Endothelial cell of umbilical vein (primary cell): ENCODE measurements at regions not wholly inside any gene's neighbourhood (a gene's known extent, or its start where the extent isn't known, plus 50 kb on each side); places are given as distances from the start of the nearest gene placed in this dataset.

Source experiments
- BruUV-seq: library from RNA; stranded (reverse); fragments of 400-500 nt; replicated peaks from 2 replicates; lab custom pipeline; 2021; lab: Mats Ljungman, UMichigan
- CTCF ChIA-PET: fragments of 300-600, 350-600 bp; sonication (Branson Sonifier 250); formaldehyde crosslinking; loops from one replicate; lab custom pipeline; 2021; ENCODE audit warnings: antibody characterized with exemption, inconsistent platforms; lab: Charles Lee
- POLR2A ChIA-PET: fragments of 300-600, 350-600 bp; sonication (Branson Sonifier 250); formaldehyde crosslinking; loops from one replicate; lab custom pipeline; 2021; ENCODE audit warnings: antibody characterized with exemption, inconsistent platforms; lab: Charles Lee
- DNase-seq: peaks from one replicate; pipeline ENCODE4 v3.0.0-alpha.2; 2011; ENCODE audit warnings: low read depth, low spot score
- FAIRE-seq: peaks from 2 replicates; lab custom pipeline; 2011; peaks lifted over from hg19 to GRCh38; lab: Jason Lieb, UNC
- H2AFZ ChIP-seq: 2 replicates; pipeline ENCODE4 v1.6.0; 2012; ENCODE audit warnings: low read depth, low read length, control low read depth, inconsistent platforms
- H3K27ac ChIP-seq: 2 replicates; pipeline ENCODE4 v1.5.1; 2011; ENCODE audit warnings: low read depth, mild to moderate bottlenecking, control low read depth, low read length, moderate library complexity; ENCODE audit not compliant: insufficient read depth
- H3K27me3 ChIP-seq, 2 experiments: 2 replicates each; pipeline versions ENCODE4 v1.6.0 to v1.6.1; 2011; ENCODE audit warnings: low read length in 2 of 2, mixed read lengths in 1 of 2; ENCODE audit not compliant: control insufficient read depth in 2 of 2, insufficient read depth in 2 of 2
- H3K36me3 ChIP-seq, 2 experiments: 2 replicates in 1 of 2; 3 replicates in 1 of 2; pipeline ENCODE4 v1.5.1; 2011; ENCODE audit warnings: low read length in 2 of 2, mild to moderate bottlenecking in 1 of 2, moderate library complexity in 1 of 2; ENCODE audit not compliant: control insufficient read depth in 2 of 2, insufficient read depth in 2 of 2; ENCODE audit errors: extremely low read depth in 1 of 2
- H3K4me1 ChIP-seq: 3 replicates; pipeline ENCODE4 v1.5.1; 2011; ENCODE audit warnings: mild to moderate bottlenecking, low read length; ENCODE audit not compliant: control insufficient read depth, insufficient read depth; ENCODE audit errors: extremely low read depth
- H3K4me2 ChIP-seq: 2 replicates; pipeline ENCODE4 v1.6.1; 2011; ENCODE audit warnings: low read length, control low read depth, mixed read lengths; ENCODE audit not compliant: insufficient read depth
- H3K4me3 ChIP-seq, 3 experiments: fragments of 200-600 bp in 1 of 3; sonication (generic), shearing (Covaris generic) in 1 of 3; replicated peaks in 1 of 3; 2 replicates each; pipeline ENCODE4 v1.5.1; 2011 to 2016; ENCODE audit warnings: control low read depth in 3 of 3, low read length in 3 of 3, mild to moderate bottlenecking in 2 of 3, inconsistent platforms in 1 of 3, low read depth in 1 of 3, moderate library complexity in 1 of 3; ENCODE audit not compliant: insufficient read depth in 1 of 3
- H3K79me2 ChIP-seq: 2 replicates; pipeline ENCODE4 v1.6.0; 2012; ENCODE audit warnings: low read length, inconsistent platforms; ENCODE audit not compliant: control insufficient read depth, insufficient read depth
- H3K9ac ChIP-seq: replicated peaks from 2 replicates; pipeline ENCODE3; 2011; ENCODE audit warnings: low read length, control low read depth; ENCODE audit not compliant: insufficient read depth; ENCODE audit errors: extremely low read depth
- H3K9me1 ChIP-seq: replicated peaks from 3 replicates; pipeline ENCODE4 v1.6.0; 2011; ENCODE audit warnings: mild to moderate bottlenecking, low read length; ENCODE audit not compliant: control insufficient read depth, insufficient read depth; ENCODE audit errors: extremely low read depth
- H3K9me3 ChIP-seq: replicated peaks from 2 replicates; pipeline ENCODE4 v1.5.1; 2012; ENCODE audit warnings: low read length, inconsistent platforms; ENCODE audit not compliant: control insufficient read depth, insufficient read depth
- H4K20me1 ChIP-seq: replicated peaks from 2 replicates; pipeline ENCODE3; 2011; ENCODE audit warnings: mild to moderate bottlenecking, low read length; ENCODE audit not compliant: control insufficient read depth, insufficient read depth; ENCODE audit errors: extremely low read depth
- CTCF ChIP-seq, 2 donors: IDR thresholded peaks; 1 replicate in 1 of 2; 2 replicates in 1 of 2; pipeline ENCODE4 v1.5.1; 2011; ENCODE audit warnings: low read length in 2 of 2, mild to moderate bottlenecking in 2 of 2, moderate library complexity in 2 of 2, control low read depth in 1 of 2, inconsistent platforms in 1 of 2, low read depth in 1 of 2; ENCODE audit not compliant: insufficient read depth in 1 of 2; ENCODE audit errors: extremely low read depth in 1 of 2
- EZH2 ChIP-seq: IDR thresholded peaks from 2 replicates; pipeline ENCODE4 v1.6.1; 2012; ENCODE audit warnings: borderline replicate concordance, low read depth, mild to moderate bottlenecking, moderate library complexity, low read length, inconsistent platforms; ENCODE audit not compliant: severe bottlenecking
- FOS ChIP-seq: IDR thresholded peaks from 2 replicates; pipeline ENCODE4 v1.6.1; 2011; ENCODE audit warnings: mild to moderate bottlenecking, low read length, moderate library complexity, borderline replicate concordance; ENCODE audit not compliant: insufficient read depth
- GATA2 ChIP-seq: IDR thresholded peaks from 2 replicates; pipeline ENCODE4 v1.7.0; 2011; ENCODE audit warnings: low read depth, mild to moderate bottlenecking, moderate library complexity, mixed read lengths, low read length; ENCODE audit not compliant: insufficient read length, insufficient read depth
- JUN ChIP-seq: IDR thresholded peaks from 2 replicates; pipeline ENCODE4 v1.6.1; 2011; ENCODE audit warnings: borderline replicate concordance, low read depth; ENCODE audit not compliant: insufficient read length, insufficient read depth
- MAX ChIP-seq: IDR thresholded peaks from 2 replicates; pipeline ENCODE4 v1.6.1; 2011; ENCODE audit not compliant: insufficient read depth, insufficient read length
- MYC ChIP-seq: IDR thresholded peaks from one replicate; pipeline ENCODE4 v1.6.1; 2011; ENCODE audit warnings: mild to moderate bottlenecking, low read depth, low read length
- POLR2A ChIP-seq: IDR thresholded peaks from 2 replicates; pipeline ENCODE4 v1.6.1; 2012; ENCODE audit warnings: low read depth, mild to moderate bottlenecking, control low read depth, low read length
- POLR2AphosphoS5 ChIP-seq: IDR thresholded peaks from 2 replicates; pipeline ENCODE4 v1.6.1; 2012; ENCODE audit warnings: low read depth, mild to moderate bottlenecking, control low read depth, low read length, moderate library complexity; ENCODE audit not compliant: insufficient read depth
- dilution Hi-C: fragments of 300-500 bp; cut with MboI; formaldehyde crosslinking; loops from one replicate; pipeline ENCODE4 v1.15.0; 2019; ENCODE audit warnings: low sequenced_read_pairs; ENCODE audit not compliant: extremely low pct_ligation_motif_present
- intact Hi-C: fragments of 100-400 bp; cut with micrococcal nuclease; formaldehyde crosslinking; loops from one replicate; pipeline ENCODE4 v1.10.0; 2022

GRCh38 chr2:37837628-37838328, 87.3 kb upstream of the RMDN2 start:
- POLR2A ChIA-PET = no interaction called here
- no peaks in the 10 kb centered on the region for H3K9me1 ChIP-seq
- FAIRE-seq (no peak), DNase-seq (no peak)
- H3K4me2 ChIP-seq = no peak overlapping the region
- no peaks in the 10 kb centered on the region for H3K9me3 ChIP-seq
- H3K79me2 ChIP-seq = no peaks in the 10 kb centered on the region
- H3K27me3 ChIP-seq = no peaks in the 10 kb centered on the region
- dilution Hi-C loops = no loop called here
- no peak overlapping the region for H3K9ac ChIP-seq
- intact Hi-C loops = no loop called here
- H3K36me3 ChIP-seq = no peaks in the 10 kb centered on the region
- no peaks in the 10 kb centered on the region for H3K4me1 ChIP-seq
- no TSS peak for BruUV-seq
- H3K27ac ChIP-seq = no peak overlapping the region
- H2AFZ ChIP-seq = no peak overlapping the region
- no peaks in the 10 kb centered on the region for H4K20me1 ChIP-seq
- no peak overlapping the region for H3K4me3 ChIP-seq
- CTCF ChIA-PET = interaction anchor here (0.6 to 11.5 kb wide), 3 partner anchors 38 to 439 kb away, joined by 3 to 506 read pairs (median 270); no protein-coding TSS in a partner anchor
- TF ChIP-seq POLR2A (no peak), MYC (no peak), JUN (no peak)

GRCh38 chr2:37838541-37839167, 86.4 kb upstream of the RMDN2 start:
- H3K9ac ChIP-seq = no peak overlapping the region
- POLR2A ChIA-PET = no interaction called here
- dilution Hi-C loops = no loop called here

More at GRCh38 chr2:37838541-37839167, 86.4 kb upstream of the RMDN2 start:
- Histone ChIP-seq H3K9me3 (no peaks in the 10 kb centered on the region), H3K4me3 (no peak overlapping the region), H3K4me2 (no peak overlapping the region), H3K36me3 (no peaks in the 10 kb centered on the region), H3K27ac (no peak overlapping the region), H3K4me1 (no peaks in the 10 kb centered on the region), H4K20me1 (no peaks in the 10 kb centered on the region), H3K27me3 (no peaks in the 10 kb centered on the region), H3K79me2 (no peaks in the 10 kb centered on the region), H3K9me1 (no peaks in the 10 kb centered on the region), H2AFZ (no peak overlapping the region)
- CTCF ChIA-PET = interaction anchor here (0.6 to 11.5 kb wide), 4 partner anchors 37 to 443 kb away, joined by 3 to 506 read pairs (median 137); no protein-coding TSS in a partner anchor
- intact Hi-C loops = no loop called here
- TF ChIP-seq MYC = no peak
- no peak for TF ChIP-seq POLR2A
- no peak for TF ChIP-seq EZH2
- no peak for TF ChIP-seq JUN
- no peak for TF ChIP-seq POLR2AphosphoS5
- no peak for TF ChIP-seq CTCF (IDR thresholded peaks at IDR 0.05; ENCODE audit: extremely low read depth in 1 of 2, insufficient read depth in 1 of 2, low read depth in 1 of 2, low read length in 2 of 2)
- no peak for TF ChIP-seq GATA2
- TF ChIP-seq MAX = no peak
- no peak for TF ChIP-seq FOS
- BruUV-seq = no TSS peak
- DNase-seq (no peak), FAIRE-seq (no peak)
